ENCODE measurements at regions not wholly inside any gene's neighbourhood (a gene's known extent, or its start where the extent isn't known, plus 50 kb on each side); places are given as distances from the start of the nearest gene placed in this dataset.
"Not testable (repeated sequence)": the region's sequence is repeated elsewhere in the genome, so short reads cannot be mapped to it uniquely, and the experiment has no call there.

GRCh38 chr1:228669242-228669585, 66.1 kb upstream of the RHOU start:
- no peak for DNase-seq (ENCODE audit: low spot score)

- DNase-seq (ENCODE audit: low spot score) = not testable (repeated sequence)
These were observed 54.2 kb upstream of the RHOU start for GRCh38 chr1:228681076-228681565.

GRCh38 chr1:228683428-228683827, 51.9 kb upstream of the RHOU start:
- DNase-seq (ENCODE audit: low spot score) = no peak

- no peak for DNase-seq (ENCODE audit: low spot score)
These were observed 50.7 kb upstream of the RHOU start for GRCh38 chr1:228684607-228685006.

- DNase-seq (ENCODE audit: low spot score) = no peak
These were observed 50.1 kb upstream of the RHOU start for GRCh38 chr1:228685081-228685660.
